GM23338 (cell line): ENCODE measurements at regions not wholly inside any gene's neighbourhood (a gene's known extent, or its start where the extent isn't known, plus 50 kb on each side); places are given as distances from the start of the nearest gene placed in this dataset.

Experiments
- ATAC-seq: fragments of 200-7000 bp; cut with Tn5 transposase; 3 replicates; pipeline ENCODE4 v1.9.1; 2020
- DNase-seq: peaks from one replicate; pipeline ENCODE4 v3.0.0-alpha.2; 2015; ENCODE audit warnings: low spot score
- H2AFZ ChIP-seq: fragments of 200-600 bp; sonication (generic); 2 replicates; pipeline ENCODE4 v1.8.0; 2016; ENCODE audit warnings: antibody characterized with exemption, mild to moderate bottlenecking, moderate library complexity
- H3F3A ChIP-seq: fragments of 200-600 bp; sonication (generic); replicated peaks from 2 replicates; pipeline ENCODE4 v1.8.0; 2017; ENCODE audit warnings: antibody characterized with exemption, mixed run types, low read depth
- H3K27ac ChIP-seq: fragments of 200-600 bp; sonication (generic); 2 replicates; pipeline ENCODE4 v1.6.1; 2016; ENCODE audit warnings: low read depth
- H3K27me3 ChIP-seq: fragments of 200-600 bp; sonication (generic); 2 replicates; pipeline ENCODE4 v1.8.0; 2016; ENCODE audit warnings: mild to moderate bottlenecking, mixed run types, moderate library complexity; ENCODE audit not compliant: insufficient read depth
- H3K36me3 ChIP-seq: fragments of 200-600 bp; sonication (generic); 2 replicates; pipeline ENCODE4 v1.8.0; 2016; ENCODE audit warnings: mild to moderate bottlenecking; ENCODE audit not compliant: insufficient read depth
- H3K4me1 ChIP-seq: fragments of 200-600 bp; sonication (generic); 2 replicates; pipeline ENCODE4 v1.8.0; 2016; ENCODE audit warnings: mild to moderate bottlenecking, moderate library complexity; ENCODE audit not compliant: insufficient read depth
- H3K4me2 ChIP-seq: fragments of 200-600 bp; sonication (generic); 2 replicates; pipeline ENCODE4 v1.7.1; 2017; ENCODE audit warnings: mixed run types
- H3K4me3 ChIP-seq: fragments of 200-600 bp; sonication (generic); 2 replicates; pipeline ENCODE4 v1.6.1; 2016; ENCODE audit warnings: mixed run types
- H3K79me2 ChIP-seq: fragments of 200-600 bp; sonication (generic); replicated peaks from 2 replicates; pipeline ENCODE4 v1.8.0; 2017; ENCODE audit warnings: mild to moderate bottlenecking; ENCODE audit not compliant: insufficient read depth
- H3K9me2 ChIP-seq: fragments of 200-600 bp; sonication (generic); 2 replicates; pipeline ENCODE4 v1.8.0; 2017; ENCODE audit not compliant: insufficient read depth
- H4K20me1 ChIP-seq: fragments of 200-600 bp; sonication (generic); replicated peaks from 2 replicates; pipeline ENCODE4 v1.8.0; 2017; ENCODE audit warnings: mild to moderate bottlenecking; ENCODE audit not compliant: insufficient read depth
- H3K27ac Mint-ChIP-seq: 2 replicates; pipeline ENCODE4 v1.8.0; 2020; ENCODE audit warnings: inconsistent platforms, mild to moderate bottlenecking, moderate library complexity, mixed read lengths
- H3K27me3 Mint-ChIP-seq: 3 replicates; pipeline ENCODE4 v1.8.0; 2022; ENCODE audit warnings: low read depth, mild to moderate bottlenecking, moderate library complexity, mixed read lengths, inconsistent platforms; ENCODE audit not compliant: insufficient read depth, poor library complexity
- H3K36me3 Mint-ChIP-seq: 3 replicates; pipeline ENCODE4 v1.8.0; 2021; ENCODE audit warnings: low read depth, mild to moderate bottlenecking, inconsistent platforms, moderate library complexity, mixed read lengths
- H3K4me1 Mint-ChIP-seq: 3 replicates; pipeline ENCODE4 v1.8.0; 2020; ENCODE audit warnings: mild to moderate bottlenecking, inconsistent platforms, mixed read lengths
- H3K4me3 Mint-ChIP-seq: 3 replicates; pipeline ENCODE4 v1.8.0; 2021; ENCODE audit warnings: moderate library complexity, mild to moderate bottlenecking, inconsistent platforms, mixed read lengths
- H3K9me3 Mint-ChIP-seq: 3 replicates; pipeline ENCODE4 v1.8.0; 2020; ENCODE audit warnings: moderate library complexity, mild to moderate bottlenecking, inconsistent platforms, mixed read lengths
- CREB1 ChIP-seq: fragments of 250-450 bp; sonication (Bioruptor Pico); IDR thresholded peaks from 2 replicates; pipeline ENCODE4 v1.5.0; 2020; ENCODE audit warnings: low read depth, mild to moderate bottlenecking, moderate library complexity
- CTCF ChIP-seq, 2 experiments: fragments of 200-600 bp in 1 of 2; sonication (generic) in 1 of 2; conservative IDR thresholded peaks; 2 replicates each; pipeline versions ENCODE4 v1.5.1 to v1.6.1; 2016 to 2017; ENCODE audit warnings: antibody characterized with exemption in 2 of 2, low read depth in 2 of 2, mild to moderate bottlenecking in 2 of 2, moderate library complexity in 1 of 2
- ETS1 ChIP-seq: IDR thresholded peaks from 2 replicates; pipeline ENCODE4 v1.6.1; 2016; ENCODE audit warnings: antibody characterized with exemption
- EZH2 ChIP-seq: fragments of 200-600 bp; sonication (generic); IDR thresholded peaks from one replicate; pipeline ENCODE4 v1.8.0; 2017; ENCODE audit warnings: antibody characterized with exemption, mild to moderate bottlenecking, low read depth; ENCODE audit not compliant: unreplicated experiment
- EZH2phosphoT487 ChIP-seq: fragments of 200-600 bp; sonication (generic); IDR thresholded peaks from one replicate; pipeline ENCODE4 v1.8.1; 2018; ENCODE audit warnings: antibody characterized with exemption; ENCODE audit not compliant: unreplicated experiment
- JUNB ChIP-seq: IDR thresholded peaks from one replicate; pipeline ENCODE4 v1.6.1; 2016; ENCODE audit warnings: antibody characterized with exemption; ENCODE audit not compliant: unreplicated experiment
- NANOG ChIP-seq: IDR thresholded peaks from 2 replicates; pipeline ENCODE4 v1.6.1; 2016; ENCODE audit warnings: antibody characterized with exemption, borderline replicate concordance
- POLR2AphosphoS5 ChIP-seq: IDR thresholded peaks from 2 replicates; pipeline ENCODE4 v1.6.1; 2016; ENCODE audit warnings: antibody characterized with exemption, low read depth
- STAT1 ChIP-seq: IDR thresholded peaks from one replicate; pipeline ENCODE4 v1.6.1; 2016; ENCODE audit warnings: antibody characterized with exemption; ENCODE audit not compliant: unreplicated experiment
- ZNF114 ChIP-seq: fragments of 250-450 bp; sonication (Bioruptor Pico); IDR thresholded peaks from 2 replicates; pipeline ENCODE4 v1.5.0; 2020; ENCODE audit warnings: mild to moderate bottlenecking, moderate library complexity
- ZNF331 ChIP-seq: fragments of 250-450 bp; sonication (Bioruptor Pico); IDR thresholded peaks from 2 replicates; pipeline ENCODE4 v1.5.0; 2020; ENCODE audit warnings: low read depth, mild to moderate bottlenecking, moderate library complexity
- ZNF462 ChIP-seq: fragments of 250-450 bp; sonication (Bioruptor Pico); IDR thresholded peaks from 2 replicates; pipeline ENCODE4 v1.5.0; 2020; ENCODE audit warnings: mild to moderate bottlenecking, moderate library complexity

GRCh38 chr3:86180696-86181095, 810.3 kb downstream of the VGLL3 start:
- Histone ChIP-seq H3K27me3 (no peaks in the 10 kb centered on the region), H3K27ac (no peak overlapping the region), H3K4me1 (peaks cover 20% of the 10 kb centered on the region), H3K9me2 (peaks cover 3% of the 10 kb centered on the region; the same call in 1 of the 2 replicates), H2AFZ (no peak overlapping the region), H3K36me3 (no peaks in the 10 kb centered on the region), H3F3A (no peaks in the 10 kb centered on the region), H3K4me3 (no peak overlapping the region), H3K79me2 (no peaks in the 10 kb centered on the region), H4K20me1 (no peaks in the 10 kb centered on the region), H3K4me2 (no peak overlapping the region)
- Mint-ChIP-seq H3K9me3 (no peaks in the 10 kb centered on the region), H3K27me3 (peaks cover 3% of the 10 kb centered on the region), H3K36me3 (no peaks in the 10 kb centered on the region; the same call in 2 of the 3 replicates), H3K27ac (no peak overlapping the region), H3K4me1 (peaks cover 39% of the 10 kb centered on the region), H3K4me3 (no peak overlapping the region)
- ATAC-seq (peak; percentile 87), DNase-seq (peak; percentile 64)
- TF ChIP-seq CTCF (conservative IDR thresholded peaks at IDR 0.05; ENCODE audit: low read depth in 2 of 2), result peak; percentile 50 to 65
- TF ChIP-seq JUNB, result no peak

GRCh38 chr3:86178095-86178494, 812.9 kb downstream of the VGLL3 start:
- no peaks in the 10 kb centered on the region for H3K36me3 ChIP-seq
- no peak overlapping the region for H2AFZ ChIP-seq
- TF ChIP-seq ZNF331 (CRISPR knock-in tag), result no peak
- no peak for TF ChIP-seq ZNF462 (CRISPR knock-in tag)
- TF ChIP-seq CTCF (conservative IDR thresholded peaks at IDR 0.05; ENCODE audit: low read depth in 2 of 2), result no peak
- TF ChIP-seq ZNF114 (CRISPR knock-in tag), result no peak
- TF ChIP-seq EZH2phosphoT487, result no peak
- no peak for TF ChIP-seq STAT1
- TF ChIP-seq ETS1, result no peak
- no peak for TF ChIP-seq NANOG
- no peak for TF ChIP-seq CREB1
- no peak for TF ChIP-seq POLR2AphosphoS5
- no peak for TF ChIP-seq EZH2

More at GRCh38 chr3:86178095-86178494, 812.9 kb downstream of the VGLL3 start:
- Mint-ChIP-seq H3K27ac (peak overlapping the region; percentile 79), H3K27me3 (peaks cover 3% of the 10 kb centered on the region), H3K4me3 (no peak overlapping the region), H3K4me1 (peaks cover 63% of the 10 kb centered on the region), H3K36me3 (no peaks in the 10 kb centered on the region; the same call in 2 of the 3 replicates), H3K9me3 (no peaks in the 10 kb centered on the region)
- no peak overlapping the region for H3K4me3 ChIP-seq
- DNase-seq, result no peak
- no peak overlapping the region for H3K4me2 ChIP-seq
- no peaks in the 10 kb centered on the region for H3K79me2 ChIP-seq
- H4K20me1 ChIP-seq, result no peaks in the 10 kb centered on the region
- no peaks in the 10 kb centered on the region for H3F3A ChIP-seq
- no peak overlapping the region for H3K27ac ChIP-seq
- H3K9me2 ChIP-seq, result no peaks in the 10 kb centered on the region
- peaks cover 38% of the 10 kb centered on the region for H3K4me1 ChIP-seq
- no peaks in the 10 kb centered on the region for H3K27me3 ChIP-seq
- no peak for ATAC-seq
